ENCODE measurements at regions not wholly inside any gene's neighbourhood (a gene's known extent, or its start where the extent isn't known, plus 50 kb on each side); places are given as distances from the start of the nearest gene placed in this dataset.
A peak's percentile ranks its signal among the peaks of the same experiment; 100 is the strongest.

GRCh38 chr6:28648035-28648877 lies 122.6 kb downstream of the GPX5 start:
- peak overlapping the region; percentile 75 for H3K4me3 ChIP-seq (ENCODE audit: low read depth, low read length)
- DNase-seq (ENCODE audit: low read depth, low spot score) = peak; percentile 49
- H3K27ac ChIP-seq (ENCODE audit: low read depth, low read length) = peak overlapping the region; percentile 31
- no peaks in the 10 kb centered on the region for H3K27me3 ChIP-seq (ENCODE audit: control insufficient read depth, insufficient read depth, low read length)
- POLR2A ChIA-PET = interaction anchor here (0.6 kb wide), 1 partner anchor 336 kb away, joined by 7 read pairs; no protein-coding TSS in a partner anchor
- CTCF ChIA-PET = interaction anchor here (0.6 to 1.6 kb wide), 3 partner anchors 28 to 368 kb away, joined by 3 to 8 read pairs (median 5); no protein-coding TSS in a partner anchor
- H3K9me3 ChIP-seq (ENCODE audit: control insufficient read depth, insufficient read depth, low read length) = no peaks in the 10 kb centered on the region
- TF ChIP-seq, protein P1, sequence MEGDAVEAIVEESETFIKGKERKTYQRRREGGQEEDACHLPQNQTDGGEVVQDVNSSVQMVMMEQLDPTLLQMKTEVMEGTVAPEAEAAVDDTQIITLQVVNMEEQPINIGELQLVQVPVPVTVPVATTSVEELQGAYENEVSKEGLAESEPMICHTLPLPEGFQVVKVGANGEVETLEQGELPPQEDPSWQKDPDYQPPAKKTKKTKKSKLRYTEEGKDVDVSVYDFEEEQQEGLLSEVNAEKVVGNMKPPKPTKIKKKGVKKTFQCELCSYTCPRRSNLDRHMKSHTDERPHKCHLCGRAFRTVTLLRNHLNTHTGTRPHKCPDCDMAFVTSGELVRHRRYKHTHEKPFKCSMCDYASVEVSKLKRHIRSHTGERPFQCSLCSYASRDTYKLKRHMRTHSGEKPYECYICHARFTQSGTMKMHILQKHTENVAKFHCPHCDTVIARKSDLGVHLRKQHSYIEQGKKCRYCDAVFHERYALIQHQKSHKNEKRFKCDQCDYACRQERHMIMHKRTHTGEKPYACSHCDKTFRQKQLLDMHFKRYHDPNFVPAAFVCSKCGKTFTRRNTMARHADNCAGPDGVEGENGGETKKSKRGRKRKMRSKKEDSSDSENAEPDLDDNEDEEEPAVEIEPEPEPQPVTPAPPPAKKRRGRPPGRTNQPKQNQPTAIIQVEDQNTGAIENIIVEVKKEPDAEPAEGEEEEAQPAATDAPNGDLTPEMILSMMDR (IDR thresholded peaks at IDR 0.05; ENCODE audit: low read depth, low read length) = no peak

DNA sequence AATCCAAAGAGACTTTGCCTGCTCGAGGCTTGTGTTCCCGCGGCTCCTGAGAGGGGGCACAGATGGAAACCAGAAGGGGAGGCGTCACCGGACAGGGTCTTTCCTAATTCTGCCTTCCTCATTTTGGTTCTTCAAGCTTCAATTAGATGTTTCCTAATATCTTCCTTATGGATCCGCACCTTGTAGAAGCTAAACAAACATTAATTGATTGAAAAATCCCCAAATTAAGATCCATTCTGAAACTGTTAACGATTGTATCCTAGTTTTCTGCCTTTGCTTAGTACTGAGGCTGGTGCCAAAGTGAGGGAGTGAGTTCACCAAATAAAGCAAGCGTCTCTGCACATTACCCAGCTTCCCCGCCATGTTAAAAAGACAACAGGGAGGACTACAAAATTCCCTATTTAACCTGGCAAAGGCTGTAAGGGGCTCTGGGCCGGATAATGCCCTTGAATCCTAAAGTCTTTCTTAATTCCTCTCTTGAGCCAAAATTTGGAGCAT lies 123.2 kb downstream of the GPX5 start:
- CTCF ChIA-PET = interaction anchor here (0.6 to 1.6 kb wide), 3 partner anchors 28 to 367 kb away, joined by 3 to 8 read pairs (median 5); no protein-coding TSS in a partner anchor
- DNase-seq (ENCODE audit: low read depth, low spot score) = no peak
- Histone ChIP-seq H3K4me3 (ENCODE audit: low read depth, low read length) (peak overlapping the region; percentile 75), H3K9me3 (ENCODE audit: control insufficient read depth, insufficient read depth, low read length) (no peaks in the 10 kb centered on the region), H3K27me3 (ENCODE audit: control insufficient read depth, insufficient read depth, low read length) (no peaks in the 10 kb centered on the region), H3K27ac (ENCODE audit: low read depth, low read length) (no peak overlapping the region)
- TF ChIP-seq, protein P1 (IDR thresholded peaks at IDR 0.05; ENCODE audit: low read depth, low read length) = no peak
- POLR2A ChIA-PET = no interaction called here

- POLR2A ChIA-PET = no interaction called here
- CTCF ChIA-PET = no interaction called here
- Histone ChIP-seq H3K27me3 (ENCODE audit: control insufficient read depth, insufficient read depth, low read length) (no peaks in the 10 kb centered on the region), H3K9me3 (ENCODE audit: control insufficient read depth, insufficient read depth, low read length) (no peaks in the 10 kb centered on the region), H3K4me3 (ENCODE audit: low read depth, low read length) (no peak overlapping the region), H3K27ac (ENCODE audit: low read depth, low read length) (no peak overlapping the region)
- TF ChIP-seq, protein P1 (IDR thresholded peaks at IDR 0.05; ENCODE audit: low read depth, low read length) = no peak
- DNase-seq (ENCODE audit: low read depth, low spot score) = no peak
Measured at GRCh38 chr6:28651161-28651560, 125.5 kb downstream of the GPX5 start.

DNA sequence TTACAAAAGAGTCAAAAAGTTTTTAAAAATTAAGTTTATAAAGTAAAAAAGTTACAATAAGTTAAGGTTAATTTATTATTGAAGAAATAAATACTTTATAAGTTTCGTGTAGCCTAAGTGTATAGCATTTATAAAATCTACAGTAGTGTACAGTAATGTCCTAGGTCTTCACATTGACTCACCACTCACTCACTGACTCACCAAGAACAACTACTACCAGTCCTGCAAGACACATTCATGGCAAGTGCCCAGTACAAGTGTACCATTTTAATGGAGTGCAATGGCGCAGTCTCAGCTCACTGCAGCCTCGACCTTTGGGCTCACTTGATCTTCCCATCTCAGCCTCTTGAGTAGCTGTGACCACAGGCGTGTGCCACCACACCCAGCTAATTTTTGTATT lies 128.2 kb downstream of the GPX5 start:
- TF ChIP-seq, protein P1 (IDR thresholded peaks at IDR 0.05; ENCODE audit: low read depth, low read length) = no peak
- Histone ChIP-seq H3K27me3 (ENCODE audit: control insufficient read depth, insufficient read depth, low read length) (peaks cover 9% of the 10 kb centered on the region), H3K4me3 (ENCODE audit: low read depth, low read length) (no peak overlapping the region), H3K27ac (ENCODE audit: low read depth, low read length) (no peak overlapping the region), H3K9me3 (ENCODE audit: control insufficient read depth, insufficient read depth, low read length) (no peaks in the 10 kb centered on the region)
- DNase-seq (ENCODE audit: low read depth, low spot score) = no peak
- ChIA-PET POLR2A (no interaction called here), CTCF (interaction anchor here (0.6 kb wide), 1 partner anchor 138 kb away, joined by 3 read pairs; the partner anchor contains the start of gene GPX6)

DNA sequence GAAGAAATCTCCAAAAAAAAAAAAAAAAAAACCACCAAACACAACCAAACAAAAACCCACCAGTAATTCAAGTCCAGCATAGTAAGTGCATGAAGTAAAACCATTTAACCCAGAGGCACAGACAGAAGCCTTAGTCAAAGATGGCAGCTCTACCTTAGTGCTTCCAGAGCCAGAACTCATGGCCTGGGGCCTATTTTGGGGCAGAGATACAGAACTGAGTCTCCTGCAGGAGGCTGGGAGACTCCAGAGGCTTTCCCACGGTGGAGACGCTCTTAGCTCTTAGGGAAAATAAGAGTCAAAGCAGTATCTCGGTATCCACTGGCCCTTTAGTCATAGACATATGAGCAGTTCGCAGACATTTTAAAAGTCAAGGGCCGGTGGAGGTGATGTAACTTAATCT lies 129.5 kb downstream of the GPX5 start:
- TF ChIP-seq, protein P1 (IDR thresholded peaks at IDR 0.05; ENCODE audit: low read depth, low read length) = no peak

More for the DNA sequence above, 129.5 kb downstream of the GPX5 start:
- CTCF ChIA-PET = no interaction called here
- Histone ChIP-seq H3K9me3 (ENCODE audit: control insufficient read depth, insufficient read depth, low read length) (no peaks in the 10 kb centered on the region), H3K27ac (ENCODE audit: low read depth, low read length) (no peak overlapping the region), H3K27me3 (ENCODE audit: control insufficient read depth, insufficient read depth, low read length) (peaks cover 9% of the 10 kb centered on the region), H3K4me3 (ENCODE audit: low read depth, low read length) (no peak overlapping the region)
- POLR2A ChIA-PET = no interaction called here
- no peak for DNase-seq (ENCODE audit: low read depth, low spot score)
